ENCODE measurements at regions not wholly inside any gene's neighbourhood (a gene's known extent, or its start where the extent isn't known, plus 50 kb on each side); places are given as distances from the start of the nearest gene placed in this dataset.

DNA sequence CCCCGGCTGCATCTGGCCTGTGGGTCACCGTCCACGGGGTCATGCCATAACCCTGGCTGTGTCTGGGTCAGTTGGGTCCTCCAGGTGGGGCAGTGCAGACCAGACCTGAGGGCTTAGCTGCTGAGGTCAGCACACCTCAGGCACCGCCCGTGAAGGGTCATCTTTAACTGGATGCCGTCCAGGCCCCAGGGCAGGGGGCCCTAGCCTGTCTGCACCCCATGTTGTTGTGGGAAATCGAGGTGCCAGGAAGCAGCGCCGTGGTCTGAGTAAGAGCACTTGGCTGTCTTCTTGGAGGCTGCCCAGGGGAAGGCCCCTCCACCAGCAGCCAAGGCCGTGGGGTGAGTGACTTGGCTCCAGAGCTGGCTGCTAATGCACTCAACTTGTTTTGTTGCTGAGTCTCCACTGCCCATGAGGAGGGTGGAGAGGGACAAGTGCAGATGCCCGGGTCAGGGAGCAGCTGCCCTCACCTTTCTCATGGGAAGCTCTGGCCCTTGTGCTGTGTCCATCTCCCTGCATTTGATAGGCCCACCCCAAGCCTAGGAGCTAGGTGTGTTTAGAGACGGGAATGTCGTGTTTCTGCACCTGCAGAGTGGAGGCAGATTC lies 317.2 kb downstream of the TMEM121 start:
- H3K9me3 ChIP-seq, result no peaks in the 10 kb centered on the region
- no peak for ATAC-seq
- FAIRE-seq, result no peak
- POLR2A ChIA-PET, result no interaction called here
- H3K4me2 ChIP-seq, result no peak overlapping the region
- no peak for TF ChIP-seq TFCP2L1 (CRISPR knock-in tag; IDR thresholded peaks at IDR 0.05)
- no peak for TF ChIP-seq USF2 (IDR thresholded peaks at IDR 0.05)
- TF ChIP-seq EHF (CRISPR knock-in tag; IDR thresholded peaks at IDR 0.05), result no peak
- TF ChIP-seq NPAS2 (CRISPR knock-in tag; IDR thresholded peaks at IDR 0.05; ENCODE audit: borderline replicate concordance), result no peak
- no peak for TF ChIP-seq ZSCAN20 (CRISPR knock-in tag; IDR thresholded peaks at IDR 0.05)
- TF ChIP-seq RFX5 (IDR thresholded peaks at IDR 0.05), result no peak
- TF ChIP-seq, protein P1, sequence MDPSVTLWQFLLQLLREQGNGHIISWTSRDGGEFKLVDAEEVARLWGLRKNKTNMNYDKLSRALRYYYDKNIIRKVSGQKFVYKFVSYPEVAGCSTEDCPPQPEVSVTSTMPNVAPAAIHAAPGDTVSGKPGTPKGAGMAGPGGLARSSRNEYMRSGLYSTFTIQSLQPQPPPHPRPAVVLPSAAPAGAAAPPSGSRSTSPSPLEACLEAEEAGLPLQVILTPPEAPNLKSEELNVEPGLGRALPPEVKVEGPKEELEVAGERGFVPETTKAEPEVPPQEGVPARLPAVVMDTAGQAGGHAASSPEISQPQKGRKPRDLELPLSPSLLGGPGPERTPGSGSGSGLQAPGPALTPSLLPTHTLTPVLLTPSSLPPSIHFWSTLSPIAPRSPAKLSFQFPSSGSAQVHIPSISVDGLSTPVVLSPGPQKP (IDR thresholded peaks at IDR 0.05; ENCODE audit: low read depth, low read length), result no peak
- no peak for TF ChIP-seq ZFP36 (IDR thresholded peaks at IDR 0.05; ENCODE audit: borderline replicate concordance, partially characterized antibody)
- no peak for TF ChIP-seq CEBPB (IDR thresholded peaks at IDR 0.05)
- DNase-seq (ENCODE audit: low read depth in 1 of 2, low spot score in 1 of 2), result no peak
- no peak overlapping the region for H3K4me3 ChIP-seq
- CTCF ChIA-PET, result interaction anchor here (1.2 kb wide), 1 partner anchor 101 kb away, joined by 3 read pairs; no protein-coding TSS in a partner anchor
- no peak overlapping the region for H3K27ac ChIP-seq
- 3% methylated on average over 7 of the region's 13 CpGs for WGBS (ENCODE audit: missing lambda C conversion rate)
- H3K4me1 ChIP-seq, result no peaks in the 10 kb centered on the region

DNA sequence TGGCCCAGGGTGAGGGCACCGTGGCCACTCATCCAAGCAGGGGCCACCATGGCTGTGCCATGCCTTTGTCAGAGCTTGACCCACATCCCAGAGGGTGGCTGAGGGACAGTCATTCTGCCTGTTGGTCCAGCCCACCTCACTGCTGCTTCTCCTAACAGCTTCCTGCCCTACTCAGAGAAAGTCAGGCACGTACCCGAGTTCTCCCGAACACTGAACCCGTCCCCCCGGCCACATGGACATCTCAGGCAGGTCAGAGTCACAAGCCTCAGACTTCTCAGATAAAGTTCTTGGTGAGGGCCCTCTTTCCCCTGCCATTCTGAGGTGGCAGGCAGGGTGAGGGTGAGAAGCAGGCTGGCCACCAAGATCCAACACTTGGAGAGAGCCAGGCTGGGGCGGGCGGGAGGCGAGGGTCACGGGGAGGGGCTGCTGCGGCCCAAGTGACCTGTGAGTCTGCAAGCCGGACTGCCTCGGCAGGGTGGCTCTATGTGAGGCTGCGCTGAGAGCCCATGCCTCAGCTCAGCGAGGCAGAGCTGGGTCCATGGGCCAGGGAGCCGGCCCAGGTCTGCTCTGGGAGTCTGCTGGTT lies 317.8 kb downstream of the TMEM121 start:
- Histone ChIP-seq H3K27ac (no peak overlapping the region), H3K4me3 (no peak overlapping the region), H3K4me2 (no peak overlapping the region), H3K9me3 (no peaks in the 10 kb centered on the region), H3K4me1 (no peaks in the 10 kb centered on the region)
- ATAC-seq (no peak), FAIRE-seq (no peak), DNase-seq (ENCODE audit: low read depth in 1 of 2, low spot score in 1 of 2) (no peak)
- CTCF ChIA-PET, result interaction anchor here (1.2 kb wide), 1 partner anchor 101 kb away, joined by 3 read pairs; no protein-coding TSS in a partner anchor
- WGBS (ENCODE audit: missing lambda C conversion rate), result 20% methylated on average over 10 of the region's 16 CpGs
- TF ChIP-seq ZC3H11A (IDR thresholded peaks at IDR 0.05), result no peak
- no peak for TF ChIP-seq NFE2L2 (conservative IDR thresholded peaks at IDR 0.05; ENCODE audit: low read length)
- TF ChIP-seq HEYL (CRISPR knock-in tag; IDR thresholded peaks at IDR 0.05), result no peak
- no peak for TF ChIP-seq MAFK (IDR thresholded peaks at IDR 0.05; ENCODE audit: partially characterized antibody)
- no peak for TF ChIP-seq REST (IDR thresholded peaks at IDR 0.05)
- no peak for TF ChIP-seq TFCP2L1 (CRISPR knock-in tag; IDR thresholded peaks at IDR 0.05)
- TF ChIP-seq CHD2 (IDR thresholded peaks at IDR 0.05; ENCODE audit: low read length, partially characterized antibody), result no peak
- no peak for TF ChIP-seq JUNB (IDR thresholded peaks at IDR 0.05)
- POLR2A ChIA-PET, result no interaction called here
